GM12878 (cell line): ENCODE measurements at regions not wholly inside any gene's neighbourhood (a gene's known extent, or its start where the extent isn't known, plus 50 kb on each side); places are given as distances from the start of the nearest gene placed in this dataset.

ENCODE experiments used
- ATAC-seq: fragments of 200-7000 bp; cut with Tn5 transposase; 3 replicates; pipeline ENCODE4 v1.9.1; 2020; ENCODE audit warnings: mild to moderate bottlenecking, moderate library complexity
- BruUV-seq: library from RNA; stranded (reverse); fragments of 400-500 nt; replicated peaks from 2 replicates; lab custom pipeline; 2021; lab: Mats Ljungman, UMichigan
- CTCF ChIA-PET: fragments of 300-600 bp; sonication (Branson Sonifier 250); formaldehyde crosslinking; extraction: SDS; loops from one replicate; lab custom pipeline; 2021; ENCODE audit warnings: inconsistent platforms; lab: Yijun Ruan, JAX
- POLR2A ChIA-PET: fragments of 350-600 bp; formaldehyde crosslinking; extraction: SDS; loops from one replicate; lab custom pipeline; 2021; ENCODE audit warnings: inconsistent platforms; lab: Charles Lee
- RAD21 ChIA-PET: fragments of 300-600 bp; sonication (Branson Sonifier 250); formaldehyde crosslinking; loops from one replicate; lab custom pipeline; 2023; ENCODE audit warnings: antibody characterized with exemption; ENCODE audit not compliant: unreplicated experiment; lab: Charles Lee
- SMC1A ChIA-PET: fragments of 300-600 bp; sonication (Branson Sonifier 250); formaldehyde crosslinking; loops from one replicate; lab custom pipeline; 2023; ENCODE audit not compliant: unreplicated experiment, uncharacterized antibody; lab: Charles Lee
- DNase-seq: peaks from one replicate; pipeline ENCODE4 v3.0.0-alpha.2; 2011; ENCODE audit warnings: low read depth, low spot score
- FAIRE-seq: peaks from 3 replicates; lab custom pipeline; 2011; peaks lifted over from hg19 to GRCh38; lab: Jason Lieb, UNC
- H2AFZ ChIP-seq: 2 replicates; pipeline ENCODE4 v1.6.0; 2011; ENCODE audit warnings: low read depth, low read length, control low read depth; ENCODE audit not compliant: control insufficient read depth
- H3K27ac ChIP-seq: 2 replicates; pipeline ENCODE4 v1.5.1; 2011; ENCODE audit warnings: control low read depth; ENCODE audit not compliant: control insufficient read depth, insufficient read depth
- H3K27me3 ChIP-seq, 2 experiments: replicated peaks in 1 of 2; 2 replicates each; pipeline versions ENCODE4 v1.6.0 to v1.6.1; 2011; ENCODE audit warnings: low read length in 1 of 2; ENCODE audit not compliant: control insufficient read depth in 2 of 2, insufficient read depth in 2 of 2
- H3K36me3 ChIP-seq, 2 experiments: 2 replicates each; pipeline ENCODE4 v1.5.1; 2011; ENCODE audit warnings: low read length in 1 of 2; ENCODE audit not compliant: control insufficient read depth in 2 of 2, insufficient read depth in 2 of 2
- H3K4me1 ChIP-seq: 2 replicates; pipeline ENCODE4 v1.6.1; 2011; ENCODE audit warnings: mild to moderate bottlenecking, low read length, moderate library complexity, mixed read lengths; ENCODE audit not compliant: control insufficient read depth, insufficient read depth
- H3K4me2 ChIP-seq: 2 replicates; pipeline ENCODE4 v1.6.0; 2011; ENCODE audit warnings: control low read depth; ENCODE audit not compliant: control insufficient read depth, insufficient read depth
- H3K4me3 ChIP-seq: fragments of 200-600 bp; sonication (generic); 2 replicates; pipeline ENCODE4 v1.5.1; 2016
- H3K79me2 ChIP-seq: 2 replicates; pipeline ENCODE4 v1.6.0; 2011; ENCODE audit warnings: low read length; ENCODE audit not compliant: control insufficient read depth, insufficient read depth
- H3K9ac ChIP-seq: 2 replicates; pipeline ENCODE4 v1.8.0; 2011; ENCODE audit warnings: low read length, control low read depth, mixed read lengths; ENCODE audit not compliant: control insufficient read depth, insufficient read depth
- H3K9me3 ChIP-seq: replicated peaks from 3 replicates; pipeline ENCODE4 v1.5.1; 2011; ENCODE audit warnings: mild to moderate bottlenecking, low read length; ENCODE audit not compliant: control insufficient read depth, insufficient read depth
- H4K20me1 ChIP-seq: 2 replicates; pipeline ENCODE4 v1.6.0; 2011; ENCODE audit not compliant: control insufficient read depth, insufficient read depth
- CBX5 ChIP-seq: sonication (generic); IDR thresholded peaks from 2 replicates; pipeline ENCODE4 v1.6.1; 2016; ENCODE audit warnings: low read depth, moderate library complexity, mild to moderate bottlenecking, inconsistent platforms
- CHD4 ChIP-seq: fragments of 200-600 bp; sonication (generic); IDR thresholded peaks from 2 replicates; pipeline ENCODE4 v1.6.1; 2016; ENCODE audit warnings: mild to moderate bottlenecking
- KAT2A ChIP-seq: conservative IDR thresholded peaks from 2 replicates; pipeline ENCODE4 v1.6.1; 2011; ENCODE audit warnings: low read depth, low read length; ENCODE audit not compliant: control insufficient read depth
- PML ChIP-seq: IDR thresholded peaks from 2 replicates; pipeline ENCODE4 v1.6.1; 2012; ENCODE audit warnings: low read length, inconsistent platforms
- RFX5 ChIP-seq: IDR thresholded peaks from 2 replicates; pipeline ENCODE4 v1.6.1; 2011; ENCODE audit warnings: low read depth, low read length, improper control_type of control experiment
- SMC3 ChIP-seq: IDR thresholded peaks from 2 replicates; pipeline ENCODE4 v1.6.1; 2011; ENCODE audit warnings: low read length, improper control_type of control experiment, borderline replicate concordance
- STAT3 ChIP-seq: IDR thresholded peaks from 2 replicates; pipeline ENCODE4 v1.6.1; 2011; ENCODE audit warnings: low read depth, low read length, improper control_type of control experiment
- TCF7 ChIP-seq: IDR thresholded peaks from 2 replicates; pipeline ENCODE4 v1.6.1; 2014; ENCODE audit warnings: antibody characterized with exemption, borderline replicate concordance
- YY1 ChIP-seq: IDR thresholded peaks from 2 replicates; pipeline ENCODE4 v1.6.1; 2011; ENCODE audit warnings: low read depth, mild to moderate bottlenecking, low read length
- WGBS: methylation state at CpG from one replicate; pipeline ENCODE4 v1.1.6; 2016; ENCODE audit warnings: low lambda C conversion rate; ENCODE audit not compliant: insufficient replicate concordance, insufficient coverage; ENCODE audit errors: missing lambda C conversion rate; 5-methylcytosine and 5-hydroxymethylcytosine counted together
- in situ Hi-C: fragments of 300-500 bp; cut with MboI; formaldehyde crosslinking; loops from 9 replicates; pipeline ENCODE4 v1.14.3; 2018; ENCODE audit warnings: mixed read lengths
- intact Hi-C: fragments of 100-400 bp; cut with micrococcal nuclease; formaldehyde crosslinking; loops from one replicate; pipeline ENCODE4 v1.14.2; 2022; ENCODE audit not compliant: unreplicated experiment
- TF ChIP-seq, protein P1 (sequence below): fragments of 450-650 bp; IDR thresholded peaks from 2 replicates; pipeline ENCODE4 v1.6.1; 2017; ENCODE audit warnings: low read depth, mild to moderate bottlenecking, moderate library complexity
- TF ChIP-seq, protein P2 (sequence below): IDR thresholded peaks from 2 replicates; pipeline ENCODE4 v1.6.1; 2011; ENCODE audit warnings: low read depth, mild to moderate bottlenecking, low read length, moderate library complexity, borderline replicate concordance; ENCODE audit errors: extremely low read depth
- TF ChIP-seq, protein P3 (sequence below): fragments of 450-650 bp; IDR thresholded peaks from 2 replicates; pipeline ENCODE4 v1.6.1; 2017; ENCODE audit warnings: mild to moderate bottlenecking, low read depth, inconsistent platforms; ENCODE audit not compliant: poor library complexity, severe bottlenecking
- TF ChIP-seq, protein P4 (sequence below): fragments of 450-650 bp; IDR thresholded peaks from 2 replicates; pipeline ENCODE4 v1.6.1; 2017; ENCODE audit warnings: mild to moderate bottlenecking, moderate library complexity
- TF ChIP-seq, protein P5 (sequence below), 3 experiments: IDR thresholded peaks in 2 of 3; conservative IDR thresholded peaks in 1 of 3; 2 replicates each; pipeline ENCODE4 v1.5.1; 2011; ENCODE audit warnings: low read depth in 3 of 3, low read length in 3 of 3, mild to moderate bottlenecking in 3 of 3, control low read depth in 2 of 3, moderate library complexity in 2 of 3, inconsistent platforms in 1 of 3, mixed read lengths in 1 of 3; ENCODE audit not compliant: control insufficient read depth in 2 of 3, insufficient read depth in 1 of 3; ENCODE audit errors: extremely low read depth in 1 of 3

DNA sequence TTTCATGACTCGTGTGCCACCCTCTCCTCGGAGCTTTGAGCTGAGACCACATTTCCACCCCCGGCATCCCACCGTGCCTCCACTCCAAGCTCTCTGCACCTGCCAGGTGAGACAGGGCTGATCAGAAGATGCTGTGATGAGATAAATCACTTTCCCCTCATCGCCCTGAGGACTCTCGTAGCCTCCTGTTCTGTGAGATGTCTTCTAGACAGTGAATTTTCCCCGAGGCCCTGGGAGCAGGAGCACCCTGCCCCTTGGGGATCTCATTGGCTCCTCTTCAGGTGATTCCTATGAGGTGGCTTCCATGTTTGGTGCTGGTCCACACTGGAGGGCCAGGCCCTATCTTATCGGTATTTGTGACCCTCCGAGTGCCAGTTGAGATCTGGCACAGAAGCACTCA is 154.0 kb upstream of the TSHZ3 start (continued):
- TF ChIP-seq, protein P1, sequence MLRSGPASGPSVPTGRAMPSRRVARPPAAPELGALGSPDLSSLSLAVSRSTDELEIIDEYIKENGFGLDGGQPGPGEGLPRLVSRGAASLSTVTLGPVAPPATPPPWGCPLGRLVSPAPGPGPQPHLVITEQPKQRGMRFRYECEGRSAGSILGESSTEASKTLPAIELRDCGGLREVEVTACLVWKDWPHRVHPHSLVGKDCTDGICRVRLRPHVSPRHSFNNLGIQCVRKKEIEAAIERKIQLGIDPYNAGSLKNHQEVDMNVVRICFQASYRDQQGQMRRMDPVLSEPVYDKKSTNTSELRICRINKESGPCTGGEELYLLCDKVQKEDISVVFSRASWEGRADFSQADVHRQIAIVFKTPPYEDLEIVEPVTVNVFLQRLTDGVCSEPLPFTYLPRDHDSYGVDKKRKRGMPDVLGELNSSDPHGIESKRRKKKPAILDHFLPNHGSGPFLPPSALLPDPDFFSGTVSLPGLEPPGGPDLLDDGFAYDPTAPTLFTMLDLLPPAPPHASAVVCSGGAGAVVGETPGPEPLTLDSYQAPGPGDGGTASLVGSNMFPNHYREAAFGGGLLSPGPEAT = no peak
- TF ChIP-seq CBX5 = no peak
- TF ChIP-seq, protein P2, sequence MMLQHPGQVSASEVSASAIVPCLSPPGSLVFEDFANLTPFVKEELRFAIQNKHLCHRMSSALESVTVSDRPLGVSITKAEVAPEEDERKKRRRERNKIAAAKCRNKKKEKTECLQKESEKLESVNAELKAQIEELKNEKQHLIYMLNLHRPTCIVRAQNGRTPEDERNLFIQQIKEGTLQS = no peak
- no peak for TF ChIP-seq PML
- TF ChIP-seq TCF7 = no peak

DNA sequence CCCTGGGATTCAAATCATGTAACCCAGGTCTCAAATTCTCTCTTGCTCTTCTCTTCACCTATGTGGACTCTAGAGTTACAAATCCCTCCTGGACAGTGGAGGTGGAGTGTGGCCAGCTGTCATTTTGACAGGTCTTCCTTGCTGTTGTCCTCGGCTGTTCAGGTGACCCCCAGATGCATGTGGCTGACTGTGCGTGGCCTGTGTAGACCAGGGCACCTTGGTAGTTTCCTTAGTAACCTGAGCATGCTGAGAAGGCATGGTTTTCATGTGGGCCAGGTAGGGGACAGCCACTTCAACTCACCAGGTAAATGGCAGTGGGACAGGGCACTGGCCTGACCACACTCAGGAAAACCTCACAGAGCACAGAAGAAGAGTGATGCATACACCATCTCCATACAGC is 155.0 kb upstream of the TSHZ3 start:
- Histone ChIP-seq H3K36me3 (no peaks in the 10 kb centered on the region), H3K4me3 (no peak overlapping the region), H3K9me3 (no peaks in the 10 kb centered on the region; the same call in 2 of the 3 replicates), H3K79me2 (no peaks in the 10 kb centered on the region), H3K4me1 (no peaks in the 10 kb centered on the region), H3K9ac (no peak overlapping the region), H3K4me2 (no peak overlapping the region), H3K27ac (no peak overlapping the region), H3K27me3 (no peaks in the 10 kb centered on the region), H2AFZ (no peak overlapping the region), H4K20me1 (no peaks in the 10 kb centered on the region)
- intact Hi-C loops = no loop called here
- no TSS peak for BruUV-seq
- FAIRE-seq (no peak), ATAC-seq (no peak), DNase-seq (no peak)
- ChIA-PET RAD21 (no interaction called here), SMC1A (no interaction called here), POLR2A (no interaction called here), CTCF (no interaction called here)
- in situ Hi-C loops = no loop called here
- 0% methylated on average over 2 of the region's 2 CpGs for WGBS
- TF ChIP-seq KAT2A (no peak), SMC3 (no peak), STAT3 (no peak), YY1 (no peak), CHD4 (no peak), RFX5 (no peak)
- TF ChIP-seq, protein P3, sequence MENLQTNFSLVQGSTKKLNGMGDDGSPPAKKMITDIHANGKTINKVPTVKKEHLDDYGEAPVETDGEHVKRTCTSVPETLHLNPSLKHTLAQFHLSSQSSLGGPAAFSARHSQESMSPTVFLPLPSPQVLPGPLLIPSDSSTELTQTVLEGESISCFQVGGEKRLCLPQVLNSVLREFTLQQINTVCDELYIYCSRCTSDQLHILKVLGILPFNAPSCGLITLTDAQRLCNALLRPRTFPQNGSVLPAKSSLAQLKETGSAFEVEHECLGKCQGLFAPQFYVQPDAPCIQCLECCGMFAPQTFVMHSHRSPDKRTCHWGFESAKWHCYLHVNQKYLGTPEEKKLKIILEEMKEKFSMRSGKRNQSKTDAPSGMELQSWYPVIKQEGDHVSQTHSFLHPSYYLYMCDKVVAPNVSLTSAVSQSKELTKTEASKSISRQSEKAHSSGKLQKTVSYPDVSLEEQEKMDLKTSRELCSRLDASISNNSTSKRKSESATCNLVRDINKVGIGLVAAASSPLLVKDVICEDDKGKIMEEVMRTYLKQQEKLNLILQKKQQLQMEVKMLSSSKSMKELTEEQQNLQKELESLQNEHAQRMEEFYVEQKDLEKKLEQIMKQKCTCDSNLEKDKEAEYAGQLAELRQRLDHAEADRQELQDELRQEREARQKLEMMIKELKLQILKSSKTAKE = no peak
- TF ChIP-seq, protein P4, sequence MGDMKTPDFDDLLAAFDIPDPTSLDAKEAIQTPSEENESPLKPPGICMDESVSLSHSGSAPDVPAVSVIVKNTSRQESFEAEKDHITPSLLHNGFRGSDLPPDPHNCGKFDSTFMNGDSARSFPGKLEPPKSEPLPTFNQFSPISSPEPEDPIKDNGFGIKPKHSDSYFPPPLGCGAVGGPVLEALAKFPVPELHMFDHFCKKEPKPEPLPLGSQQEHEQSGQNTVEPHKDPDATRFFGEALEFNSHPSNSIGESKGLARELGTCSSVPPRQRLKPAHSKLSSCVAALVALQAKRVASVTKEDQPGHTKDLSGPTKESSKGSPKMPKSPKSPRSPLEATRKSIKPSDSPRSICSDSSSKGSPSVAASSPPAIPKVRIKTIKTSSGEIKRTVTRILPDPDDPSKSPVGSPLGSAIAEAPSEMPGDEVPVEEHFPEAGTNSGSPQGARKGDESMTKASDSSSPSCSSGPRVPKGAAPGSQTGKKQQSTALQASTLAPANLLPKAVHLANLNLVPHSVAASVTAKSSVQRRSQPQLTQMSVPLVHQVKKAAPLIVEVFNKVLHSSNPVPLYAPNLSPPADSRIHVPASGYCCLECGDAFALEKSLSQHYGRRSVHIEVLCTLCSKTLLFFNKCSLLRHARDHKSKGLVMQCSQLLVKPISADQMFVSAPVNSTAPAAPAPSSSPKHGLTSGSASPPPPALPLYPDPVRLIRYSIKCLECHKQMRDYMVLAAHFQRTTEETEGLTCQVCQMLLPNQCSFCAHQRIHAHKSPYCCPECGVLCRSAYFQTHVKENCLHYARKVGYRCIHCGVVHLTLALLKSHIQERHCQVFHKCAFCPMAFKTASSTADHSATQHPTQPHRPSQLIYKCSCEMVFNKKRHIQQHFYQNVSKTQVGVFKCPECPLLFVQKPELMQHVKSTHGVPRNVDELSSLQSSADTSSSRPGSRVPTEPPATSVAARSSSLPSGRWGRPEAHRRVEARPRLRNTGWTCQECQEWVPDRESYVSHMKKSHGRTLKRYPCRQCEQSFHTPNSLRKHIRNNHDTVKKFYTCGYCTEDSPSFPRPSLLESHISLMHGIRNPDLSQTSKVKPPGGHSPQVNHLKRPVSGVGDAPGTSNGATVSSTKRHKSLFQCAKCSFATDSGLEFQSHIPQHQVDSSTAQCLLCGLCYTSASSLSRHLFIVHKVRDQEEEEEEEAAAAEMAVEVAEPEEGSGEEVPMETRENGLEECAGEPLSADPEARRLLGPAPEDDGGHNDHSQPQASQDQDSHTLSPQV = no peak
- TF ChIP-seq, protein P5, sequence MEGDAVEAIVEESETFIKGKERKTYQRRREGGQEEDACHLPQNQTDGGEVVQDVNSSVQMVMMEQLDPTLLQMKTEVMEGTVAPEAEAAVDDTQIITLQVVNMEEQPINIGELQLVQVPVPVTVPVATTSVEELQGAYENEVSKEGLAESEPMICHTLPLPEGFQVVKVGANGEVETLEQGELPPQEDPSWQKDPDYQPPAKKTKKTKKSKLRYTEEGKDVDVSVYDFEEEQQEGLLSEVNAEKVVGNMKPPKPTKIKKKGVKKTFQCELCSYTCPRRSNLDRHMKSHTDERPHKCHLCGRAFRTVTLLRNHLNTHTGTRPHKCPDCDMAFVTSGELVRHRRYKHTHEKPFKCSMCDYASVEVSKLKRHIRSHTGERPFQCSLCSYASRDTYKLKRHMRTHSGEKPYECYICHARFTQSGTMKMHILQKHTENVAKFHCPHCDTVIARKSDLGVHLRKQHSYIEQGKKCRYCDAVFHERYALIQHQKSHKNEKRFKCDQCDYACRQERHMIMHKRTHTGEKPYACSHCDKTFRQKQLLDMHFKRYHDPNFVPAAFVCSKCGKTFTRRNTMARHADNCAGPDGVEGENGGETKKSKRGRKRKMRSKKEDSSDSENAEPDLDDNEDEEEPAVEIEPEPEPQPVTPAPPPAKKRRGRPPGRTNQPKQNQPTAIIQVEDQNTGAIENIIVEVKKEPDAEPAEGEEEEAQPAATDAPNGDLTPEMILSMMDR (IDR thresholded peaks at IDR 0.05 in 2 of 3, conservative IDR thresholded peaks at IDR 0.05 in 1 of 3; ENCODE audit: control insufficient read depth in 2 of 3, extremely low read depth in 1 of 3, insufficient read depth in 1 of 3, low read depth in 3 of 3, low read length in 3 of 3) = no peak
